HepG2 (cell line): ENCODE measurements at regions not wholly inside any gene's neighbourhood (a gene's known extent, or its start where the extent isn't known, plus 50 kb on each side); places are given as distances from the start of the nearest gene placed in this dataset.
A peak's percentile ranks its signal among the peaks of the same experiment; 100 is the strongest.

Source experiments
- ATAC-seq: fragments of 200-7000 bp; cut with Tn5 transposase; 3 replicates; pipeline ENCODE4 v1.9.1; 2020; ENCODE audit warnings: mild to moderate bottlenecking, moderate library complexity
- BruUV-seq: library from RNA; stranded (reverse); fragments of 400-500 nt; replicated peaks from 2 replicates; lab custom pipeline; 2021; lab: Mats Ljungman, UMichigan
- CTCF ChIA-PET: fragments of 300-600 bp; formaldehyde crosslinking; extraction: SDS; loops from one replicate; lab custom pipeline; 2021; ENCODE audit warnings: low total read pairs, inconsistent platforms, low intra/inter-chr PET ratio; lab: Yijun Ruan, JAX
- POLR2A ChIA-PET: fragments of 350-600 bp; sonication (Branson Sonifier 250); formaldehyde crosslinking; loops from one replicate; lab custom pipeline; 2020; ENCODE audit warnings: antibody characterized with exemption, inconsistent platforms; lab: Yijun Ruan, JAX
- DNase-seq: peaks from one replicate; pipeline ENCODE4 v3.0.0-alpha.2; 2015; ENCODE audit warnings: low spot score
- FAIRE-seq: peaks from 3 replicates; lab custom pipeline; 2011; peaks lifted over from hg19 to GRCh38; lab: Jason Lieb, UNC
- H2AFZ ChIP-seq: one replicate; pipeline ENCODE4 v1.6.1; 2011; ENCODE audit warnings: low read length, inconsistent platforms
- H3K27ac ChIP-seq: fragments of 300-600 bp; 3 replicates; pipeline ENCODE4 v1.8.0; 2011; ENCODE audit warnings: mixed run types, mild to moderate bottlenecking, mixed read lengths, low read length, inconsistent platforms; ENCODE audit not compliant: insufficient read depth; ENCODE audit errors: extremely low read length
- H3K27me3 ChIP-seq, 2 experiments: fragments of 200-600 bp in 1 of 2; 2 replicates in 1 of 2; 3 replicates in 1 of 2; pipeline versions ENCODE4 v1.6.0 to v1.8.0; 2011; ENCODE audit warnings: low read length in 2 of 2, mild to moderate bottlenecking in 2 of 2, moderate library complexity in 2 of 2, inconsistent platforms in 1 of 2; ENCODE audit not compliant: insufficient read depth in 2 of 2, control insufficient read depth in 1 of 2
- H3K36me3 ChIP-seq, 2 experiments: fragments of 200-600 bp in 1 of 2; replicated peaks in 1 of 2; 2 replicates in 1 of 2; 3 replicates in 1 of 2; pipeline versions ENCODE4 v1.5.1 to v1.8.0; 2011; ENCODE audit warnings: low read length in 2 of 2, inconsistent platforms in 1 of 2; ENCODE audit not compliant: insufficient read depth in 2 of 2, control insufficient read depth in 1 of 2
- H3K4me1 ChIP-seq: 2 replicates; pipeline ENCODE4 v1.5.1; 2012; ENCODE audit warnings: low read length, inconsistent platforms; ENCODE audit not compliant: insufficient read depth
- H3K4me2 ChIP-seq: 2 replicates; pipeline ENCODE4 v1.6.0; 2011; ENCODE audit warnings: low read depth, low read length, inconsistent platforms
- H3K4me3 ChIP-seq, 3 experiments: fragments of 200-600 bp in 1 of 3; sonication (generic), shearing (Covaris generic) in 1 of 3; replicated peaks in 1 of 3; 2 replicates each; pipeline ENCODE4 v1.5.1; 2011 to 2016; ENCODE audit warnings: low read length in 3 of 3, inconsistent platforms in 2 of 3, low read depth in 2 of 3, mild to moderate bottlenecking in 2 of 3, control low read depth in 1 of 3, mixed read lengths in 1 of 3; ENCODE audit not compliant: insufficient read depth in 1 of 3
- H3K79me2 ChIP-seq: one replicate; pipeline ENCODE4 v1.6.1; 2011; ENCODE audit warnings: low read length, inconsistent platforms; ENCODE audit not compliant: insufficient read depth
- H3K9ac ChIP-seq: 2 replicates; pipeline ENCODE4 v1.6.0; 2011; ENCODE audit warnings: mild to moderate bottlenecking, low read depth, low read length, inconsistent platforms; ENCODE audit not compliant: insufficient read depth
- H3K9me3 ChIP-seq: 2 replicates; pipeline ENCODE4 v1.5.1; 2012; ENCODE audit warnings: mild to moderate bottlenecking, low read length
- H4K20me1 ChIP-seq: 2 replicates; pipeline ENCODE4 v1.6.0; 2011; ENCODE audit warnings: inconsistent platforms, mild to moderate bottlenecking, low read length, moderate library complexity; ENCODE audit not compliant: insufficient read depth
- MAFF ChIP-seq: IDR thresholded peaks from 2 replicates; pipeline ENCODE4 v1.6.1; 2011; ENCODE audit warnings: low read depth, low read length, improper control_type of control experiment
- MAFK ChIP-seq, 2 experiments: IDR thresholded peaks in 1 of 2; conservative IDR thresholded peaks in 1 of 2; 2 replicates each; pipeline ENCODE4 v1.6.1; 2011; ENCODE audit warnings: improper control_type of control experiment in 2 of 2, low read length in 2 of 2
- ZNF777 ChIP-seq: sonication (generic); formaldehyde crosslinking; IDR thresholded peaks from 2 replicates; pipeline ENCODE4 v1.4.0; 2020; ENCODE audit warnings: missing genetic modification reagents
- WGBS: methylation state at CpG from one replicate; pipeline ENCODE4 v1.1.6; 2017; ENCODE audit warnings: low lambda C conversion rate; 5-methylcytosine and 5-hydroxymethylcytosine counted together
- in situ Hi-C: cut with HindIII; loops from 2 replicates; pipeline ENCODE4 v1.10.0; 2017; ENCODE audit warnings: low pct_unique_long_range_greater_than_20kb; ENCODE audit not compliant: extremely low pct_ligation_motif_present
- intact Hi-C: fragments of 100-400 bp; cut with micrococcal nuclease; formaldehyde crosslinking; loops from one replicate; pipeline ENCODE4 v1.10.0; 2022; ENCODE audit not compliant: unreplicated experiment
- TF ChIP-seq, protein P1 (sequence below): sonication (generic); formaldehyde crosslinking; IDR thresholded peaks from 2 replicates; pipeline ENCODE4 v1.4.0; 2020; ENCODE audit warnings: missing genetic modification reagents, mild to moderate bottlenecking, borderline replicate concordance
- TF ChIP-seq, protein P2 (sequence below), 2 experiments: sonication (generic) in 1 of 2; formaldehyde crosslinking in 1 of 2; IDR thresholded peaks; 2 replicates each; pipeline versions ENCODE4 v1.6.1 to v1.9.0; 2014 to 2022; ENCODE audit warnings: antibody characterized with exemption in 1 of 2, borderline replicate concordance in 1 of 2, inconsistent platforms in 1 of 2, low read depth in 1 of 2, missing genetic modification reagents in 1 of 2

DNA sequence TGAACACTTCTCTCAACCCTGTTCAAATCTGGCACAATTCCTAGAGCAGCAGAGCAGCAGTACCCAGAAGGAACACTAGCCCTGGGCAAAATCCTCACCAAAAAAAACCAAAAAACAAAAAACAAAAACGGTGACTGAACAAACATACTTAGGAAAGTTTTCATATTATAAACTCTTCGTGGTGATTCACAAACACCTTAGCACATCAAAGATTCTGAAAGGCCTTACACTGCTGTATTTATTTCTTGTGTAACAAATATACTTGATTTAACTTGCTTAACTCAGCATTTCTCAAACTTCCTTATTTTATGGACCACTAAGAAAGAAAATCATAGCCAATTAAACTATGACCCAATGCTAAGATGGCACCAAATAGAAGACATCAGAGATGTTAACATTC is 57.8 kb upstream of the RREB1 start:
- 0% methylated on average over 2 of the region's 2 CpGs for WGBS
- H3K27me3 ChIP-seq, result no peaks in the 10 kb centered on the region; a peak in 1 of 5 replicates
- POLR2A ChIA-PET, result no interaction called here
- BruUV-seq, result no TSS peak
- DNase-seq (no peak), FAIRE-seq (no peak), ATAC-seq (no peak)
- H3K9me3 ChIP-seq, result no peaks in the 10 kb centered on the region
- CTCF ChIA-PET, result no interaction called here
- in situ Hi-C loops (no loop called here), intact Hi-C loops (no loop called here)
- H3K4me2 ChIP-seq, result no peak overlapping the region
- H2AFZ ChIP-seq, result no peak overlapping the region
- no peaks in the 10 kb centered on the region for H3K79me2 ChIP-seq
- H4K20me1 ChIP-seq, result no peaks in the 10 kb centered on the region
- no peak overlapping the region for H3K27ac ChIP-seq
- peaks cover 12% of the 10 kb centered on the region for H3K4me1 ChIP-seq
- H3K4me3 ChIP-seq, result no peak overlapping the region
- no peak overlapping the region for H3K9ac ChIP-seq
- no peaks in the 10 kb centered on the region for H3K36me3 ChIP-seq
- TF ChIP-seq, protein P1, sequence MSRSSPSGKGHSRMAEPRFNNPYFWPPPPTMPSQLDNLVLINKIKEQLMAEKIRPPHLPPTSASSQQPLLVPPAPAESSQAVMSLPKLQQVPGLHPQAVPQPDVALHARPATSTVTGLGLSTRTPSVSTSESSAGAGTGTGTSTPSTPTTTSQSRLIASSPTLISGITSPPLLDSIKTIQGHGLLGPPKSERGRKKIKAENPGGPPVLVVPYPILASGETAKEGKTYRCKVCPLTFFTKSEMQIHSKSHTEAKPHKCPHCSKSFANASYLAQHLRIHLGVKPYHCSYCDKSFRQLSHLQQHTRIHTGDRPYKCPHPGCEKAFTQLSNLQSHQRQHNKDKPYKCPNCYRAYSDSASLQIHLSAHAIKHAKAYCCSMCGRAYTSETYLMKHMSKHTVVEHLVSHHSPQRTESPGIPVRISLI (CRISPR knock-in tag), result no peak
- TF ChIP-seq, protein P2, sequence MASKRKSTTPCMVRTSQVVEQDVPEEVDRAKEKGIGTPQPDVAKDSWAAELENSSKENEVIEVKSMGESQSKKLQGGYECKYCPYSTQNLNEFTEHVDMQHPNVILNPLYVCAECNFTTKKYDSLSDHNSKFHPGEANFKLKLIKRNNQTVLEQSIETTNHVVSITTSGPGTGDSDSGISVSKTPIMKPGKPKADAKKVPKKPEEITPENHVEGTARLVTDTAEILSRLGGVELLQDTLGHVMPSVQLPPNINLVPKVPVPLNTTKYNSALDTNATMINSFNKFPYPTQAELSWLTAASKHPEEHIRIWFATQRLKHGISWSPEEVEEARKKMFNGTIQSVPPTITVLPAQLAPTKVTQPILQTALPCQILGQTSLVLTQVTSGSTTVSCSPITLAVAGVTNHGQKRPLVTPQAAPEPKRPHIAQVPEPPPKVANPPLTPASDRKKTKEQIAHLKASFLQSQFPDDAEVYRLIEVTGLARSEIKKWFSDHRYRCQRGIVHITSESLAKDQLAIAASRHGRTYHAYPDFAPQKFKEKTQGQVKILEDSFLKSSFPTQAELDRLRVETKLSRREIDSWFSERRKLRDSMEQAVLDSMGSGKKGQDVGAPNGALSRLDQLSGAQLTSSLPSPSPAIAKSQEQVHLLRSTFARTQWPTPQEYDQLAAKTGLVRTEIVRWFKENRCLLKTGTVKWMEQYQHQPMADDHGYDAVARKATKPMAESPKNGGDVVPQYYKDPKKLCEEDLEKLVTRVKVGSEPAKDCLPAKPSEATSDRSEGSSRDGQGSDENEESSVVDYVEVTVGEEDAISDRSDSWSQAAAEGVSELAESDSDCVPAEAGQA (IDR thresholded peaks at IDR 0.05; ENCODE audit: low read depth), result no peak
- TF ChIP-seq, protein P2 (CRISPR knock-in tag; IDR thresholded peaks at IDR 0.05; ENCODE audit: borderline replicate concordance), result no peak
- TF ChIP-seq ZNF777 (CRISPR knock-in tag) (no peak), MAFF (peak; percentile 61), MAFK (conservative IDR thresholded peaks at IDR 0.05 in 1 of 2, IDR thresholded peaks at IDR 0.05 in 1 of 2; ENCODE audit: low read length in 2 of 2) (peak; percentile 56 to 77)
